IPS-11a (cell line): ENCODE measurements at regions not wholly inside any gene's neighbourhood (a gene's known extent, or its start where the extent isn't known, plus 50 kb on each side); places are given as distances from the start of the nearest gene placed in this dataset.

ENCODE experiments used
- H3K4me3 ChIP-seq: one replicate; pipeline ENCODE4 v1.5.1; 2013; ENCODE audit warnings: low read depth, low read length, control low read depth

GRCh38 chr11:123304828-123305466 lies 109.9 kb upstream of the CLMP start:
- no peak overlapping the region for H3K4me3 ChIP-seq

- H3K4me3 ChIP-seq, result no peak overlapping the region
Observed at GRCh38 chr11:123303924-123304323, 108.9 kb upstream of the CLMP start.

- no peak overlapping the region for H3K4me3 ChIP-seq
Observed at GRCh38 chr11:123302751-123303195, 107.7 kb upstream of the CLMP start.

GRCh38 chr11:123301696-123302400 lies 106.8 kb upstream of the CLMP start:
- peak overlapping the region; percentile 36 for H3K4me3 ChIP-seq

GRCh38 chr11:123301013-123301591 lies 106.1 kb upstream of the CLMP start:
- no peak overlapping the region for H3K4me3 ChIP-seq

- no peak overlapping the region for H3K4me3 ChIP-seq
Observed at GRCh38 chr11:123299721-123300120, 104.7 kb upstream of the CLMP start.

- H3K4me3 ChIP-seq, result no peak overlapping the region
Observed at GRCh38 chr11:123298488-123299447, 103.7 kb upstream of the CLMP start.

GRCh38 chr11:123292647-123293046 lies 97.6 kb upstream of the CLMP start:
- H3K4me3 ChIP-seq, result no peak overlapping the region

GRCh38 chr11:123291201-123291869 lies 96.3 kb upstream of the CLMP start:
- H3K4me3 ChIP-seq, result no peak overlapping the region

- H3K4me3 ChIP-seq, result no peak overlapping the region
Observed at GRCh38 chr11:123286761-123287160, 91.7 kb upstream of the CLMP start.

GRCh38 chr11:123286255-123286654 lies 91.2 kb upstream of the CLMP start:
- no peak overlapping the region for H3K4me3 ChIP-seq

- no peak overlapping the region for H3K4me3 ChIP-seq
Observed at GRCh38 chr11:123284454-123284853, 89.4 kb upstream of the CLMP start.

GRCh38 chr11:123282597-123282996 lies 87.5 kb upstream of the CLMP start:
- H3K4me3 ChIP-seq, result no peak overlapping the region

GRCh38 chr11:123273616-123274015 lies 78.6 kb upstream of the CLMP start:
- H3K4me3 ChIP-seq, result no peak overlapping the region

GRCh38 chr11:123272565-123272964 lies 77.5 kb upstream of the CLMP start:
- H3K4me3 ChIP-seq, result no peak overlapping the region

- no peak overlapping the region for H3K4me3 ChIP-seq
Observed at GRCh38 chr11:123268156-123268555, 73.1 kb upstream of the CLMP start.

GRCh38 chr11:123265951-123266350 lies 70.9 kb upstream of the CLMP start:
- H3K4me3 ChIP-seq, result no peak overlapping the region

GRCh38 chr11:123264431-123264780 lies 69.4 kb upstream of the CLMP start:
- no peak overlapping the region for H3K4me3 ChIP-seq

- no peak overlapping the region for H3K4me3 ChIP-seq
Observed at GRCh38 chr11:123261345-123262106, 66.5 kb upstream of the CLMP start.
